Liver (tissue), 3 donors: ENCODE measurements at regions not wholly inside any gene's neighbourhood (a gene's known extent, or its start where the extent isn't known, plus 50 kb on each side); places are given as distances from the start of the nearest gene placed in this dataset.

Source experiments
- CTCF ChIP-seq: fragments of 150-350 bp; IDR thresholded peaks from 2 replicates; pipeline ENCODE4 v1.5.1; 2017; ENCODE audit warnings: improper control_type of control experiment, low read depth, low read length; ENCODE audit not compliant: missing input control
- JUND ChIP-seq, 2 donors: IDR thresholded peaks; 2 replicates each; pipeline ENCODE4 v1.6.1; 2016; ENCODE audit warnings: antibody characterized with exemption in 2 of 2
- RXRA ChIP-seq, 2 donors: IDR thresholded peaks; 2 replicates each; pipeline ENCODE4 v1.6.1; 2017 to 2018; ENCODE audit warnings: antibody characterized with exemption in 2 of 2, mild to moderate bottlenecking in 1 of 2
- SP1 ChIP-seq: IDR thresholded peaks from 2 replicates; pipeline ENCODE4 v1.6.1; 2018; ENCODE audit warnings: antibody characterized with exemption, mild to moderate bottlenecking
- TAF1 ChIP-seq: conservative IDR thresholded peaks from 2 replicates; pipeline ENCODE4 v1.6.1; 2016; ENCODE audit warnings: antibody characterized with exemption, mild to moderate bottlenecking
- donor health status: healthy.
- donor health status: healthy.

GRCh38 chr6:164415832-164416563 lies 893.4 kb downstream of the C6orf118 start:
- no peak for TF ChIP-seq JUND (IDR thresholded peaks at IDR 0.05)
- TF ChIP-seq CTCF = no peak
- TF ChIP-seq TAF1 = no peak
- TF ChIP-seq SP1 = no peak
- TF ChIP-seq RXRA (IDR thresholded peaks at IDR 0.05) = no peak
